Left ventricle myocardium superior (tissue), 1 donor: ENCODE measurements at regions not wholly inside any gene's neighbourhood (a gene's known extent, or its start where the extent isn't known, plus 50 kb on each side); places are given as distances from the start of the nearest gene placed in this dataset.
"Not testable (repeated sequence)": the region's sequence is repeated elsewhere in the genome, so short reads cannot be mapped to it uniquely, and the experiment has no call there.

ENCODE experiments used
- ATAC-seq: fragments of 200-7000 bp; cut with Tn5 transposase; one replicate; pipeline ENCODE4 v1.9.1; 2020; ENCODE audit warnings: mild to moderate bottlenecking, moderate library complexity
- DNase-seq: peaks from one replicate; pipeline ENCODE4 v3.0.0-alpha.2; 2020
- intact Hi-C: fragments of 100-400 bp; cut with micrococcal nuclease; formaldehyde crosslinking; loops from one replicate; pipeline ENCODE4 v1.11.0; 2022
- donor health status: DM: no; HTN: yes; CAD: no; lungs with severe emphysema.

DNA sequence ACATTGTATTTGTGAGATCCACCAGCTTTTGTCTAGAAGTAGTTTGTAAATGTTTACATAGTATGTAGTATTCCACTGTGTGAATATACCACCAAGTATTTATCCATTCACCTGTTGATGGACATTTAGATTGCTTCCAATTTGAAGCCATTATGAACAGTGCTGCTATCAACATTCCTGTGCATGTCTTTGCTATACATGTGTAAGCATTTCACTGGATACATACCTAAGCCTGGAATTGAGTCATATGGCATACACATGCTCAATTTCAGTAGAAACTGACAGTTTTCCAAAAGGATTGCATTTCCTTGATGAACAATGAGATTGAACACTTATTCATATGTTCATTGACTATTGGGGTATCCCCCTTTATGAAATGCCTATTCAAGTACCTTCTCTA is 540.6 kb upstream of the SOX9 start:
- no peak for ATAC-seq

DNA sequence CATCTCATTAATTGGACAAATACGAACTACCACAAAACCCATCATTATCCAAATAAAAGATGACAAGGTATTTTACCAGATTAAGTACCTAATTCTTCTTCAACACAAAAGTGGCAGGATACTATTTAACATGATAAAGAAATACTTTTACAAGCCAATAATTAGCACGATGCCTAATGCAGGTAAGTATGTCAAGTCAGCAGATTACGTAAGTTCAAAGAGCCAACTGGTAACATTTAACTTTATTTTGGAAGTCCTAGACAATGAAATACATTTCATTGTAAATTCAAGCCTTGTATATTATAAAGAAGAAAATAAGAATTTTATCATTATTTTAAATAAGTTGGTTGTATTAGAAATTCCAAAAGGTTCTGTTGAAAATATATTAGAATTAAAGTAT is 535.3 kb upstream of the SOX9 start:
- no peak for ATAC-seq
- intact Hi-C loops, result no loop called here
- DNase-seq, result no peak

More for the DNA sequence above, 540.6 kb upstream of the SOX9 start:
- no peak for DNase-seq
- intact Hi-C loops, result no loop called here

DNA sequence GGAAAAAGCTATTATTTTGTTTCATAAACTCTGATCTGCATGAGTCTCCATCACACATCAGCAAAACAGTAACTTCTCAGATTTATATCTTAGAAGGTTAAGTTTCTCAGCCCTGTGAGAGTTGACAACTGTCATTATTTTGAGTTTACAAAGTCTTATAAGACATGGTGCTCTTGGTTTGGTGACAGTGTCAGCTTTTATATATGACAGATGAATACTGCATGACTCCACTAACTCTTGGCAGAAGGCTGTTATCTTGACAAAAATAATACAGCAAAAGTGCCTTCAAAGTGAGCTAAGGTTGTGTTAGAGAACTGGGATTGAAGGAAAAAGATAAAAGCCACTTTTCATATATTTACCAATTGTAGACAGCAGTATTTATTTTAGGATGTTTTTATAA is 528.4 kb upstream of the SOX9 start:
- intact Hi-C loops, result no loop called here
- DNase-seq, result no peak
- ATAC-seq, result no peak

DNA sequence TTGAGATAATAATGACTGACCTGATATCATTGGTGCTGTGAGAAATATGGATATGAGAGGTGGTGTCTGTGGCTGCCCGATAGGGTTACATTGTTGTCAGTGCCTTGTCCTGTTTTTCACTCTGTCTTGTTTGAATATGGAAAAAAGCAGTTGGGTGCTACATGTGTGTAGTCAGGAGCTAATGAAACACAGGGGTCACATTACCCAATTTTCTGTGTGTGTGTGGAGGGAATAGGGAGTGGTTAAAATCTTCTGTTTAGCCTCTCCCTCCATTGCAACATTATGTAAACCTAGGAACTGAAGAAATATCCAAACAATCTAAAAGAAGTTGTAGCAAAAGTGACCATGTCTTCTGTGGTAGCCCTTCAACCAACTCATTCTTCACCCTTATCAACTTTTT is 527.7 kb upstream of the SOX9 start:
- intact Hi-C loops, result no loop called here
- ATAC-seq (no peak), DNase-seq (no peak)

DNA sequence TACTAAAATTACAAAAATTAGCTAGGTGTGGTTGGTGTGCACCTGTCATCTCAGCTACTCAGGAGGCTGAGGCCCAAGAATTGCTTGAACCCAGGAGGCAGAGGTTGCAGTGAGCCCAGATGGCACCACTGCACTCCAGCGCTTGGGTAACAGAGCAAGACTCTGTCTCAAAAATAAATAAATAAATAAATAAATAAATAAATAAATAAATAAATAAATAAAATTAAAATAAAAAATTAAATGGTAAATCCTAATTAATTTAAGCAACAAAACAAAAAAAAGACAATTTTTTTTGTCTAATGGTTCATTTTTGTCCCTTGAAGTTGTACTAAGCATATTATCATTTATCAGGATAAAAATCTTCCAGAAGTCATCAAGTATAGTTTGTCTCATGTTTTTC is 521.2 kb upstream of the SOX9 start:
- DNase-seq, ATAC-seq, intact Hi-C loops: not testable (repeated sequence)

DNA sequence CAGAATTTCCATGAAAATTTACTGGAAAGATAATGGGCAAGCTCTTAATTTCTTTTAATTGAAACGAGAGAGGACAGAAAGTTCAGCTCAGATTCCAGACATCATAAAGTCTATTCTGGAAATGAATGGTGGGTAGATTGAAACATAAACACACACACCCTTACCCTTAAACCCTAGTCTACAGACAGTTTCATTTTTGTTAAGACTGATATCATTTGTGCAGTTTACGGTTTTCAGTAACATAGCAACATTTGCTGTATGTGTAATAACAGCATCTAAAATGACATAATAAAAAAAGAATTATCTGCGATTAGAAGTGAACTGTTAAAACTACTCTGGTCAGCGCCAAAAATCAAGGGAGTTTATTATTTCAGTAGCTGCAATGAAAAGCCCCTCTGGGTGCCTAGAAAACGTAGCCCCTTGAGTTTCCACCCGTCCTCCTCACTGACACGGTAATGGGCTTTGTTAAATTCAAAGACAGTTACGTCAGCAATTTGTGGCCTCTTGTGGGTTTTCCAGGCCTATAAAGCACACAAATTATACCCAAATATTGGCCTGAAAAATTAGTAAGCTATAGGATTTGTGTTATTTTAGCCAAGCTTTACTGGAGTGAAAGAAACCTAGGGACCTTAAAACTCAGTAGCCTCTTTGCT is 520.6 kb upstream of the SOX9 start:
- DNase-seq (no peak), ATAC-seq (no peak)
- intact Hi-C loops, result no loop called here

DNA sequence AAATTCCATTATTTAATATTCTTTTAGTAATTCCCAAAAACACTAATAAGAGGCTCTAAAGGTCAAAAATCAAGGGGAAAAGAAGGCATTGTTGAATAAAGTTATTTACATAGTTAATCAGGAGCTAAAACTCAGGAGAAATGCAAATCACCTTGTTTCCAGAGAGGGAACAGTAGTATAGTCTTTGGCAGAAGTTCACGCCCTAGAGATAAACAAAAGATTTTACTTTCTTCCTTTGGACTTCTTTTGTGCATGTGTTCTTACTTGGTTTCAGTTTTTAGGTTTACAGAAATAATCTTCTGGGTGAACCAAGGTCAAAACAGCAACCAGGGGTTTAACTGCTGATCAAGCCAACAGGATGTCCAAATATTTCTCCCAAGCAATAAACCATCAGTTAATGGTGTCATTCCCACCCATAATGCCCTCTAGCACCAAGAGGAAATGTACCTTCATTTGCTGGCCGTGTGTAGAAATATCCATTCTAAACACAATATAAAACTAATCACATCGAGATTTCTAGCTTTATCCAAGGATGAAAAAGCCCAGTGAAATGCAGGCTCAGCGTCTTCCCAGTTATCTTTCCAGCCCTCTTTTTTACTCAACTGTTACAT is 518.8 kb upstream of the SOX9 start:
- no peak for DNase-seq
- intact Hi-C loops, result no loop called here

DNA sequence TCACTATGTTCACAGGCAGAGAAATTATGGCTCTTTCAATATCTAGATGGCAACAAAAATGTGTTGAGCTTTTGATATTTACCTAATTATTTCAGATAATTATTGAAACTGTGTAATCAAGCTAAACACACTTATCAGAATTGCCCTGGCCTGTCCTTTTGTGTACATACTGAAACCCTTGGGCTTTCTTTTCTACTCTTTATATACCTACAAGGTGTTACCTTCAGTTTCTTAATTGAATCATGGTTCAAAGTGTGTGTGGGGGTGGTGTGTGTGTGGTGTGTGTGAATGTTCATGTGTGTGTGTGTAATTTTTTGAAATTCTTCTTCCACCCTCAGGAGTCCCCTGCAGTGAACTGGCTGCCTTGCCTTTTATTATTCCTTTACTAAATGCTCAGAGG is 506.8 kb upstream of the SOX9 start:
- DNase-seq (no peak), ATAC-seq (no peak)
- intact Hi-C loops, result no loop called here

More for the DNA sequence above, 518.8 kb upstream of the SOX9 start:
- ATAC-seq, result no peak

DNA sequence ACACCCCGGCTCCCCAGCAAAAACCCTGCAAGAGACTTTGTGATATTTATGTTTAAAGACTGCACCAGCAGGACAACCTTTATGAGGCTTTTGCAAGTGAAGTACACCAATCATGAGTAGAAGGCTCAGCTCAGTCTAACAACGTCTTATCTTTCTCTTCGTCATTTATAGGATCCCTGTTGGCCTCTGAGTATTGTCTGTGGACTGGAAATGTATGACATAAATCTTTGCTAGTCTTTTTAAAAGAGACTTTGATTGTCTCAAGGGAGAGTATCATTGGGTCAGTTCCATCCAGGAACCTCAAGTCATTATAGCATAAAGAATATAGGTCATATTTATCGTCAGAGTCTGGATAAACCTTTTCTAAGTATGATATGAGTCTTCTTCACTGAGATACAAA is 505.0 kb upstream of the SOX9 start:
- intact Hi-C loops, result no loop called here
- DNase-seq (no peak), ATAC-seq (no peak)

DNA sequence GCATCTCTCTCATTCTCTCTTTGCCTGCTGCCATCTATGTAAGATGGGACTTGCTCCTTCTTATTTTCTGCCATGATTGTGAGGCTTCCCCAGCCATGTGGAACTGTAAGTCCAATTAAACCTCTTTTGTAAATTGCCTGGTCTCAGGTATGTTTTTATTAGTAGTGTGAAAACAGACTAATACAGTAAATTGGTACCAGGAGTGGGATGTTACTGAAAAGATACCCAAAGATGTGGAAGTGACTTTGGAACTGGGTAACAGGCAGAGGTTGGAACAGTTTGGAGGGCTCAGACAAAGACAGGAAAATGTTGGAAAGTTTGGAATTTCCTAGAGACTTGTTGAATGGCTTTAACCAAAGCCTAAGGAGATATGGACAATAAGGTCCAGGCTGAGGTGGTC is 503.1 kb upstream of the SOX9 start:
- intact Hi-C loops, ATAC-seq, DNase-seq: not testable (repeated sequence)

DNA sequence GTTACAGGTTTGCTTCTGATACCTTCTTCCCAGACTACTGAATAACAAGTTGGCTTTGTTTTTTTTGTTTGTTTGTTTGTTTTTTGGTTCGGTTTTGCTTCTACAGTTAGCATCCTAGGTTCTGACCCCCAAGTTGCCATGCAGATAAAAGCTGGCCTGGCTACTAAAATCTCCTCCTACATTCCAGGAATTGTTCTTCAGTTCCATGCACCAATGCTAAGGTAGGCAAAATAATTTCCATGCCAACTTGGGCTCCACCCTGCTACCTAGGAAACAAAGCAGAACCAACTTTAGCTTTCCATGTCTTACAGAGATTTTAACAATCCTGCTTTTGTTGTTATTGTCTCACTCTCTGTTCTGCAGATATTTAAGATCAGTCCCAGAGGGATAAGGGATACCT is 495.5 kb upstream of the SOX9 start:
- ATAC-seq, result no peak
- intact Hi-C loops, result no loop called here
- no peak for DNase-seq

DNA sequence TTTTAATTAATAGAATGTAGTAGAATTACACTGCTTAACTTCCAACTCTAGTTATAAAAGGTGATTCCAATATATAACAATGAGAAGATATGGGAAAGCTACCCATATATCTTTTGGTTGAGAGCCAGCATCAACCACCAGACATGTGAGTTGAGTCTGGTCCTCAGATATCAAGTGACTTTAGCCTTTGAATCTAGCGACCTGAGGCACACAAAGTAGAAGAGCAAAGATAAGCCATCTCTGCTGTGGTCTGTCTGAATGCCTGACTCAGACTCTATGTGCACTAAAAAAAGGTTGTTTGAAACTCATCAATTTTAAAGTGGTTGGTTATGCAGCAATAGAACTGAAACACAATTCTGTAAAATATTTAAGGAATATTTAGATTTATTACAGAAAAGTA is 492.5 kb upstream of the SOX9 start:
- intact Hi-C loops, result no loop called here
- DNase-seq (no peak), ATAC-seq (no peak)

DNA sequence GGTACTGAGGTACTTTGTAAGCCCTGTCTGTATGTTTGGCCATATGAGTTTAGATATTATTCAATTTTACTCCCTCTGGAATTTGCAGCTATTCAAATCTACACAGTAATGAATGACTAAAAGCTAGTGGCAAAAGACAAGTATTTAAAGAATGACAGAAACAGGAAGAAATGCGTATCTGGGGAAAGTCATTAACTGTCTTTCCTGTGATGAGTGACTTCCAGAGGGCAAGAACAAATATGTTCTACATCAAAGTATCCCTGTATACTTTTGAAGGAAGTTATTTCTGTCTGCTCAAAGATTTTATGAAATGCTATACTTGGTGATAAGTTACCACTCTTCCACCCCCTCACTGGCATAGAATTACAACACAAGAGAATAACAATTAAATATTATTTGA is 489.3 kb upstream of the SOX9 start:
- ATAC-seq (no peak), DNase-seq (no peak)
- intact Hi-C loops, result no loop called here

DNA sequence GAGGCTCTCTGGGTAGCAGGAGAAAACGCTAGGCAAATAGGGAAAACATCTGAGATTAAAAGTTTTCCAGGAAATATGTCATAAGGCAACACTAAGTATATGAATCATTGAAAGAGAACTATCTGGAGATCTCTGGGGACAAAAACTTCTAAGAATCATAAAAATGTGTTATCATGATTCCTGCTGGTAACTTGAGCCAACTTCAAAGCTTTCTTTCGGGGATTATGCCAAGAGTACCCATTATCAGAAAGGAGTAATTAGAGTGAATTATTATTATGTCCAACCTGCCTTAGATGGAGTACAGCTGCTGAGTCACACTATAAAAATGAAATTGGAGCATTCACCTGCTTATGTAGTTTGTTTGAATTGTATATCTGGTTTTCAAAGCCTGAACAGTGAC is 488.5 kb upstream of the SOX9 start:
- intact Hi-C loops, result no loop called here
- DNase-seq (no peak), ATAC-seq (no peak)

DNA sequence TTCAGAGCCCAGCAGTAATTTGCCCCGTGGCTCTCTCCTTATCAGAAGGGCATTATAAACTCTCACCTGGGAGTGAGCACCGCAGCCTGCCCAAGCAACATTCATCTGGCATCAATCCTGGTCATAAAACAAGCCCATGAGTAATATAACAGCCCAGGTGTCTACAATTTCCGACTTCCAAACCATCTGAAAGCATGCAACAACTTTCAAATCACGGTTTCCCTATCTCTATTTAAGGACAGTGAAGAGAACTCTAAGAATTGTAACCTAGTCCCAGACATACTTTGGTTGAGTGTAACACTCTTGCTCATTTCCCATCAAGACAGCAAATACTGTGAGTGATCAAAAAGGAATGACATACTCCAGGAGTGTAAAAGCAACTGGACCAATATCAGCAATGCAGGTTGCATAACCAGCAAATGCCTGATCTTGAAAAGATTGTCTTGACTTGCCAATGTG is 487.4 kb upstream of the SOX9 start:
- intact Hi-C loops, result no loop called here
- no peak for DNase-seq
- no peak for ATAC-seq

DNA sequence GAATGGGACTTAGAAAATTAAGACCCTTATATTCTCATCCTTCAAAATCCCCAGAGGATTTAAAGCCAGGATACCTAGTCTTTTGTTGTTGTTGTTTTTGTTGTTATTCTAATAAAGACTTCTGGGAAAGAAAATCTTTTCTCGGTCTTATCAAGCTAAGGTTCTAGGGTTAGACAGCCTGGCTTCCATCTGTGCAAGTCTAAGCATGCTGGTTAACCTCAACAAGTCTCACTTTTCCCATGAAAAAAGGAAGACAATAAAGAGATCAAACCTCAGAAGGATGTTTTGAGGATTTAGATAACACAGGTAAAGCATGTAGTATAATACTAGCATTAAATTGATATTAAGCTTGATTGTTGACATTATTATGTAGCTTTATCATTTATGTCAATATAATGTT is 486.4 kb upstream of the SOX9 start:
- ATAC-seq (no peak), DNase-seq (no peak)
- intact Hi-C loops, result no loop called here

DNA sequence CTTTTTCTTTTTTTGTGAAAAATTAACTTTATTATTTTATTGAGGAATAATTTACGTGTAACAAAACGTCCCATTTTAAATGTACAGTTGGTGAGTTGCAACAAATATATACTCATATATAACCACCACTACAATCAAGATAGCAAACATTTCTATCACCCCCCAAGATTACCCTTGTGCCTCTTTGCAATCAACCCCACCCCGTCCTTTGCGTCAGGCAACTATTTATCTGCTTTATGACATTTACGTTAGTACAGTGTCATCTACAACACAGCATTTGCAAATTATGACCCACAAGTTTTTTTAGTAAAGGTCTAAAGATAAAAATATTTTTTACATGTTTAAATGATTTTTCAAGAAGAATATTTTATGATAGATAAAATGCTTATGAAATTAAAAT is 485.6 kb upstream of the SOX9 start:
- no peak for ATAC-seq
- intact Hi-C loops, result no loop called here
- no peak for DNase-seq

DNA sequence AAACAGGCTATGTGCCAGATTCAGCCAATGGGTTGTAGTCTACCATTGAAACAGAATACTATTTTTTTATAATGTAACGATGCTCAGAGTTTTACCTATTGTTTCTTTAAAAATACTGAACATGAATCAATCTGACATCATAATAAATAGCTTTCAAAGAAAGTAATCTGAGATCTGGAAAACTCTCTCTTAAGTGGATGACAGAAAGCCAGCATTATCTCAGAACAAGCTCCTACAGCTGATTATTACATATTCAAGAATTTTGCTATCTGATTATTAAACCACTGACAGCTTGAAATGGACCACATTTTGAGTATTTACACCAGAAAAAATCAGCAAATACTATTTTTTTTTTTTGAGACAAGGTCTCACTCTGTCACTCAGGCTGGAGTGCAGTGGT is 484.2 kb upstream of the SOX9 start:
- intact Hi-C loops, result no loop called here
- ATAC-seq (no peak), DNase-seq (no peak)

DNA sequence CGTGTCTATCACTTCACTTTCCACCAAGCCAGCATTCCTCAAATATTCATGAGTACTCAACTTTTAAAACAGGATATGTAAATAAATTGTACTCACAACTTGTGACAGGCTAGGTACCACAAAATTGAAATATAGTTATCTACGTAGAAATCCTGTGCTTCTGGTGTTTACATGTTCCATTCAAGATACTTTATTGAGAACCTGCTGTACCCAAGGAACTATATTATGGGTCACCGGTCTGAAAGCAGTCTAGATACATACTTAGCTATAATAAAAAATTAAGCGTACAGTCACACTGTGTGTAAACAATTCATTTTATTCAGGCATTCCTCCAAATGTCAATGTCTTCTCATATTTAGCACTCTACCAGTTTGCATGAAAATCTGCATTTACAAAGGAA is 482.2 kb upstream of the SOX9 start:
- ATAC-seq (no peak), DNase-seq (no peak)
- intact Hi-C loops, result no loop called here

DNA sequence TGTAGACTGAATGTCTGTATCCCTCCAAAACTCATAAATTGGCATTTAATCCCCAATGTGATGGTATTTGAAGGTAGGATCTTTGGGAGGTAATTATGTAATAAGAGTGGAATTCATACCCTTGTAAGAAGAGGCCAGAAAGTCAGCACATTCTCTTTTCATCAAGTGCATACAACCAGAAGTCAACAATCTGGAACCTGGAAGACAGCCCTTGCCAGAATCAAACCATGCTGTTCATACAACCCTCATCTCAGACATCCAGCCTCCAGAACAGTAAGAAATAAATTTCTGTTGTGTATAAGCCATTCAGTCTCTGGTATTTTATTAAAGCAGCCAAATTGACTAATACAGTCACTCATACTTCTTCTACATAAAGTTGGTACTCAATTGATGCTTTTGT is 481.0 kb upstream of the SOX9 start:
- no peak for DNase-seq
- intact Hi-C loops, result no loop called here

DNA sequence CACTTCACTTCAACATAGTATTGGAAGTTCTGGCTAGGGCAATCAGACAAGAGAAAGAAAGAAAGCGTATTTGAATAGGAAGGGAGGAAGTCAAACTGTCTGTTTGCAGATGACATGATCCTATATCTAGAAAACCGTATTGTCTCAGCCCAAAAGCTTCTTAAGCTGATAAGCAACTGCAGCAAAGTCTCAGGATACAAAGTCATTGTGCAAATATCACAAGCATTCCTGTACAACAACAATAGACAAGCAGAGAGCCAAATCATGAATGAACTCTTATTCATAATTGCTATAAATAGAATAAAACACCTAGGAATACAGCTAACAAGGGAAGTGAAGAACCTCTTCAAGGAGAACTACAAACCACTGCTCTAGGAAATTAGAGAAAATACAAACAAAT is 473.9 kb upstream of the SOX9 start:
- ATAC-seq, DNase-seq, intact Hi-C loops: not testable (repeated sequence)

More for the DNA sequence above, 481.0 kb upstream of the SOX9 start:
- ATAC-seq, result no peak
